ENCODE measurements at regions not wholly inside any gene's neighbourhood (a gene's known extent, or its start where the extent isn't known, plus 50 kb on each side); places are given as distances from the start of the nearest gene placed in this dataset.
"Not testable (repeated sequence)": the region's sequence is repeated elsewhere in the genome, so short reads cannot be mapped to it uniquely, and the experiment has no call there.

DNA sequence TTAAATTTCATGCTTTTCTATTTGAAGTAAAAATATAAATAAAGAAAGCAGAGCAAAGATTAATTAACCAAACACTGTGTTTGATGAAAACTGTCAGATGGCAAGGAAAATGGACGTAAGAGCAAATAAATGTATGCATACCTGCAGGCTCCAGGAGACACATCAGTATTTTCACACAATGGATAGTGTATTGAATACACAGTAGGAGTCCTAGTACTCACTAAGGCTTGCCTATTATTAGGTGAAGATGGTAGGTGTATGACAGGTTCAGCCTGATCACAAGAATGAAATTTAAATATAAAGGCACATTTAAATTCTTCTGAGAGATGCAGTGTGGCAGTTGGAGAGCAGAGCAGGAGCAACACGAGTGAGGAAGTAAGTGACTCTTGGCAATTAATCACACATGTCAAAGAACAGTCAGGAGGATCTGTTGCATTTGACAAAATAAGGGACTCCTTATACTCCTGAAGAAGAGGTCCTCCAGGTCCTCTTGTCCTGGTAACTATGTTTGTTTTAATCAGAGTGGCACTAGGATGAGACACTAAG, 106.0 kb upstream of the NDST4 start:
- Histone ChIP-seq H3K27ac (no peak overlapping the region), H3K4me3 (no peak overlapping the region)
- no peak for TF ChIP-seq CTCF (IDR thresholded peaks at IDR 0.05)
- no peak for DNase-seq (ENCODE audit: low spot score)

DNA sequence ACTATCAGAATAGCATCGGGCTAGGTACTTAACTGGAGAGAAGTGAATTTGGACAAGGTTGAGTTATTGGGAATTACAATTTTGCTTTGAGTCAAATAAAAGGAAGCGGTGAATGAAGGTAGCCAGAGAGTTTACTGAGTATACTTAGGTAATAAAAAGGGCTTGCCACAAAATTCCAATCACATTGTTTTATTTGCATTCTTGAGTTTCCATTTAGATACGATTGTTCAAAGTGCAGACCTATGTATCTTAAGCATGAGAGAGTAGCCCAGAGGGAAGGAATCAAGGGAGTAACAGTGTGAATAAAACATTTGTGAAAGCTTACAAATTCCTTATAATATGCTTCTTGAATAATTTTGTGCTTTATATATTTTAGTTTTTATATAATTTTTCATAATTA, 102.5 kb upstream of the NDST4 start:
- no peak overlapping the region for H3K27ac ChIP-seq
- DNase-seq (ENCODE audit: low spot score) = no peak
- no peak for TF ChIP-seq CTCF (IDR thresholded peaks at IDR 0.05)
- no peak overlapping the region for H3K4me3 ChIP-seq

GRCh38 chr4:115213716-115214115, 100.3 kb upstream of the NDST4 start:
- DNase-seq (ENCODE audit: low spot score) = no peak
- Histone ChIP-seq H3K27ac (no peak overlapping the region), H3K4me3 (no peak overlapping the region)
- TF ChIP-seq CTCF (IDR thresholded peaks at IDR 0.05) = no peak

DNA sequence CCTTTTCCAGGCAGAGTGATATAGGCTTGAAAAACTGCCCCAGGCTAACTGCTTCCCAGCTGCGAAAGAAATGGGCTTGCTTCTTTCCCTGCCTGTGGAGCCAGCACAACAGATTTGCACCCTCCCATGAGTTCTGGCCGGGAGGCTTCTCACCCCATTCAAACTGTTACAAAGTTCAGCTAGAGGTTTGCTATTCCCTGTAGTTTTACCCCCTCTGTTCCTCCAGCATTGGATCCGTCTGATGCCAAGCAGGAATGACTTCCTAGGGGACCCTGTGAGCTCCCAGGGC, 87.6 kb upstream of the NDST4 start:
- Histone ChIP-seq H3K4me3 (no peak overlapping the region), H3K27ac (no peak overlapping the region)
- DNase-seq (ENCODE audit: low spot score) = no peak
- TF ChIP-seq CTCF (IDR thresholded peaks at IDR 0.05) = no peak

GRCh38 chr4:115200201-115201041, 87.0 kb upstream of the NDST4 start:
- DNase-seq (ENCODE audit: low spot score) = not testable (repeated sequence)

DNA sequence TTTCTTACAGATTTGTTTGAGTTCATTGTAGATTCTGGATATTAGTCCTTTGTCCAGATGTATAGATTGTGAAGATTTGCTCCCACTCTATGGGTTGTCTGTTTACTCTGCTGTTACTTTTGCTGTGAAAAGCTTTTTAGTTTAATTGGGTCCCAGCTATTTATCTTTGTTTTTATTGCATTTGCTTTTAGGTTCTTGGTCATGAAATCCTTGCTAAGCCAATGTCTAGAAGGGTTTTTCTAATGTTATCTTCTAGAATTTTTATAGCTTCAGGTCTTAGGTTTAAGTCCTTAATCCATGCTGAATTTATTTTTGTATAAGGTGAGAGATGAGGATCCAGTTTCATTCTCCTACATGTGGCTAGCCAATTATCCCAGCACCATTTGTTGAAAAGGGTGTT, 81.2 kb upstream of the NDST4 start:
- not testable (repeated sequence) for H3K27ac ChIP-seq; H3K4me3 ChIP-seq; DNase-seq (ENCODE audit: low spot score)

More at GRCh38 chr4:115200201-115201041, 87.0 kb upstream of the NDST4 start:
- not testable (repeated sequence) for H3K27ac ChIP-seq, H3K4me3 ChIP-seq

- no peak for DNase-seq (ENCODE audit: low spot score)
- TF ChIP-seq CTCF (IDR thresholded peaks at IDR 0.05) = no peak
- Histone ChIP-seq H3K4me3 (no peak overlapping the region), H3K27ac (no peak overlapping the region)
Measured at GRCh38 chr4:115190529-115190928, 77.1 kb upstream of the NDST4 start.

- Histone ChIP-seq H3K4me3 (no peak overlapping the region), H3K27ac (no peak overlapping the region)
- DNase-seq (ENCODE audit: low spot score) = no peak
- TF ChIP-seq CTCF (IDR thresholded peaks at IDR 0.05) = no peak
Measured at GRCh38 chr4:115187136-115187535, 73.7 kb upstream of the NDST4 start.

DNA sequence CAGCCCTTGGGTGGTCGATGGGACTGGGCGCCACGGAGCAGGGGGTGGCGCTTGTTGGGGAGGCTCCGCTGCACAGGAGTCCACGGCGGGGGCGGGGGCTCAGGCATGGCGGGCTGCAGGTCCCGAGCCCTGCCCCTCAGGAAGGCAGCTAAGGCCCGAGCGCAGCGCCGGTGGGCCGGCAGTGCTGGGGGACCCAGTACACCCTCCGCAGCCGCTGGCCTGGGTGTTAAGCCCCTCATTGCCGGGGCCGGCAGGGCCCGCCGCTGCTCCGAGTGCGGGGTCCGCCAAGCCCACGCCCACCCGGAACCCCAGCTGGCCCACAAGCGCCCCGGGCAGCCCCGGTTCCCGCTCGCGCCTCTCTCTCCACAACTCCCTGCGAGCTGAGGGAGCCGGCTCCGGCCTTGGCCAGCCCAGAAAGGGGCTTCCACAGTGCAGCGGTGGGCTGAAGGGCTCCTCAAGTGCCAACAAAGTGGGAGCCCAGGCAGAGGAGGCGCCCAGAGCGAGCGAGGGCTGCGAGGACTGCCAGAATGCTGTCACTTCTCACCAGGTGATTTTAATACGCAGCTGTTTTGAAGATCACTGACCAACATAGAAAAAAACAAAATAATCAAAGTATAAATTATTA, 66.1 kb upstream of the NDST4 start:
- H3K27ac ChIP-seq; H3K4me3 ChIP-seq; DNase-seq (ENCODE audit: low spot score): not testable (repeated sequence)

GRCh38 chr4:115178687-115179086, 65.3 kb upstream of the NDST4 start:
- not testable (repeated sequence) for H3K4me3 ChIP-seq; DNase-seq (ENCODE audit: low spot score); H3K27ac ChIP-seq
